Stimulated activated CD8-positive, alpha-beta memory T cell treated with anti-CD3 and anti-CD28 coated beads, Interleukin-12 subunit alpha, Interleukin-12 subunit beta, amount 100 ng/mL, for 4 hours (primary cell): ENCODE measurements at regions not wholly inside any gene's neighbourhood (a gene's known extent, or its start where the extent isn't known, plus 50 kb on each side); places are given as distances from the start of the nearest gene placed in this dataset.
"Not testable (repeated sequence)": the region's sequence is repeated elsewhere in the genome, so short reads cannot be mapped to it uniquely, and the experiment has no call there.

ENCODE experiments used
- DNase-seq: peaks from one replicate; pipeline ENCODE4 v3.0.0-alpha.2; 2020; ENCODE audit warnings: low read depth

GRCh38 chr11:64428693-64429092, 69.7 kb downstream of the RPS6KA4 start:
- no peak for DNase-seq

GRCh38 chr11:64429970-64430369, 71.0 kb downstream of the RPS6KA4 start:
- DNase-seq, result no peak

- no peak for DNase-seq
Observed at GRCh38 chr11:64430645-64431044, 71.7 kb downstream of the RPS6KA4 start.

- DNase-seq, result no peak
Observed at GRCh38 chr11:64436000-64436399, 77.0 kb downstream of the RPS6KA4 start.

GRCh38 chr11:64437426-64437825, 78.5 kb downstream of the RPS6KA4 start:
- DNase-seq, result no peak

- DNase-seq, result no peak
Observed at GRCh38 chr11:64438986-64439771, 80.2 kb downstream of the RPS6KA4 start.

GRCh38 chr11:64439772-64440491, 81.0 kb downstream of the RPS6KA4 start:
- DNase-seq, result not testable (repeated sequence)

- DNase-seq, result no peak
Observed at GRCh38 chr11:64441127-64441526, 82.2 kb downstream of the RPS6KA4 start.

- no peak for DNase-seq
Observed at GRCh38 chr11:64443001-64443400, 84.0 kb downstream of the RPS6KA4 start.

- no peak for DNase-seq
Observed at GRCh38 chr11:64444838-64445441, 86.0 kb downstream of the RPS6KA4 start.

GRCh38 chr11:64445651-64446050, 86.7 kb downstream of the RPS6KA4 start:
- no peak for DNase-seq

- no peak for DNase-seq
Observed at GRCh38 chr11:64447831-64448598, 89.1 kb downstream of the RPS6KA4 start.

GRCh38 chr11:64448599-64449380, 89.8 kb downstream of the RPS6KA4 start:
- DNase-seq, result peak; percentile 38

- DNase-seq, result peak; percentile 48
Observed at GRCh38 chr11:64449381-64450167, 90.6 kb downstream of the RPS6KA4 start.

GRCh38 chr11:64450168-64450560, 91.2 kb downstream of the RPS6KA4 start:
- no peak for DNase-seq

- DNase-seq, result no peak
Observed at GRCh38 chr11:64451856-64452255, 92.9 kb downstream of the RPS6KA4 start.

GRCh38 chr11:64453466-64453865, 94.5 kb downstream of the RPS6KA4 start:
- no peak for DNase-seq

GRCh38 chr11:64455456-64456261, 96.7 kb downstream of the RPS6KA4 start:
- no peak for DNase-seq

GRCh38 chr11:64456509-64457320, 97.8 kb downstream of the RPS6KA4 start:
- DNase-seq, result no peak
